Bronchial epithelial cell (primary cell): ENCODE measurements at regions not wholly inside any gene's neighbourhood (a gene's known extent, or its start where the extent isn't known, plus 50 kb on each side); places are given as distances from the start of the nearest gene placed in this dataset.

Experiments used
- DNase-seq: peaks from one replicate; pipeline ENCODE4 v3.0.0-alpha.2; 2010; ENCODE audit warnings: low read depth
- FAIRE-seq: peaks from 2 replicates; lab custom pipeline; 2011; peaks lifted over from hg19 to GRCh38; lab: Jason Lieb, UNC
- H3K27me3 ChIP-seq: 2 replicates; pipeline ENCODE4 v1.5.1; 2011; ENCODE audit warnings: low read length; ENCODE audit not compliant: control insufficient read depth, insufficient read depth
- H3K36me3 ChIP-seq: 2 replicates; pipeline ENCODE4 v1.5.1; 2011; ENCODE audit warnings: low read length; ENCODE audit not compliant: control insufficient read depth, insufficient read depth
- H3K4me3 ChIP-seq: 2 replicates; pipeline ENCODE4 v1.5.1; 2011; ENCODE audit warnings: mild to moderate bottlenecking, low read depth, low read length, control low read depth
- CTCF ChIP-seq: IDR thresholded peaks from 2 replicates; pipeline ENCODE4 v1.5.1; 2011; ENCODE audit warnings: mild to moderate bottlenecking, moderate library complexity, low read length, control low read depth, inconsistent platforms; ENCODE audit not compliant: insufficient read depth, severe bottlenecking

GRCh38 chr21:22319435-22319834 is 1321.2 kb downstream of the NCAM2 start:
- DNase-seq = no peak
- H3K27me3 ChIP-seq = no peaks in the 10 kb centered on the region
- FAIRE-seq = no peak
- TF ChIP-seq CTCF = no peak
- H3K36me3 ChIP-seq = no peaks in the 10 kb centered on the region
- no peak overlapping the region for H3K4me3 ChIP-seq

GRCh38 chr21:22342889-22343288 is 1344.7 kb downstream of the NCAM2 start:
- Histone ChIP-seq H3K36me3 (no peaks in the 10 kb centered on the region), H3K27me3 (no peaks in the 10 kb centered on the region), H3K4me3 (no peak overlapping the region)
- DNase-seq = no peak
- TF ChIP-seq CTCF = no peak
- no peak for FAIRE-seq

- Histone ChIP-seq H3K27me3 (no peaks in the 10 kb centered on the region), H3K4me3 (no peak overlapping the region), H3K36me3 (no peaks in the 10 kb centered on the region)
- no peak for FAIRE-seq
- no peak for TF ChIP-seq CTCF
- no peak for DNase-seq
Observed at GRCh38 chr21:22343303-22343702, 1345.1 kb downstream of the NCAM2 start.

GRCh38 chr21:22343721-22344120 is 1345.5 kb downstream of the NCAM2 start:
- FAIRE-seq = no peak
- H3K36me3 ChIP-seq = no peaks in the 10 kb centered on the region
- no peak overlapping the region for H3K4me3 ChIP-seq
- no peak for DNase-seq
- no peak for TF ChIP-seq CTCF
- no peaks in the 10 kb centered on the region for H3K27me3 ChIP-seq

- Histone ChIP-seq H3K4me3 (no peak overlapping the region), H3K27me3 (no peaks in the 10 kb centered on the region), H3K36me3 (no peaks in the 10 kb centered on the region)
- FAIRE-seq (no peak), DNase-seq (no peak)
- TF ChIP-seq CTCF = no peak
Observed at GRCh38 chr21:22345624-22346023, 1347.4 kb downstream of the NCAM2 start.

GRCh38 chr21:22346576-22346975 is 1348.4 kb downstream of the NCAM2 start:
- Histone ChIP-seq H3K4me3 (no peak overlapping the region), H3K36me3 (no peaks in the 10 kb centered on the region), H3K27me3 (no peaks in the 10 kb centered on the region)
- FAIRE-seq (no peak), DNase-seq (no peak)
- TF ChIP-seq CTCF = no peak
